ENCODE measurements at regions not wholly inside any gene's neighbourhood (a gene's known extent, or its start where the extent isn't known, plus 50 kb on each side); places are given as distances from the start of the nearest gene placed in this dataset.

- H3K9me3 Mint-ChIP-seq = no peaks in the 10 kb centered on the region
- no peaks in the 10 kb centered on the region for H3K36me3 Mint-ChIP-seq
- H3K27me3 Mint-ChIP-seq = no peaks in the 10 kb centered on the region
- DNase-seq = no peak
- H3K4me3 Mint-ChIP-seq = no peak overlapping the region
- H3K4me1 Mint-ChIP-seq = no peaks in the 10 kb centered on the region
- no peak overlapping the region for H3K27ac Mint-ChIP-seq
These were observed 50.2 kb upstream of the LRP8 start for GRCh38 chr1:53378061-53378460.

- no peaks in the 10 kb centered on the region for H3K27me3 Mint-ChIP-seq
- H3K9me3 Mint-ChIP-seq = no peaks in the 10 kb centered on the region
- H3K27ac Mint-ChIP-seq = no peak overlapping the region
- no peak overlapping the region for H3K4me3 Mint-ChIP-seq
- DNase-seq = no peak
- H3K4me1 Mint-ChIP-seq = no peaks in the 10 kb centered on the region
- no peaks in the 10 kb centered on the region for H3K36me3 Mint-ChIP-seq
These were observed 51.2 kb upstream of the LRP8 start for GRCh38 chr1:53378932-53379661.

- no peak for DNase-seq
- Mint-ChIP-seq H3K4me3 (no peak overlapping the region), H3K27me3 (no peaks in the 10 kb centered on the region), H3K27ac (no peak overlapping the region), H3K4me1 (no peaks in the 10 kb centered on the region), H3K36me3 (no peaks in the 10 kb centered on the region), H3K9me3 (no peaks in the 10 kb centered on the region)
These were observed 51.8 kb upstream of the LRP8 start for GRCh38 chr1:53379662-53380002.

- DNase-seq = no peak
- Mint-ChIP-seq H3K27me3 (no peaks in the 10 kb centered on the region), H3K36me3 (no peaks in the 10 kb centered on the region), H3K27ac (no peak overlapping the region), H3K4me3 (no peak overlapping the region), H3K4me1 (no peaks in the 10 kb centered on the region), H3K9me3 (no peaks in the 10 kb centered on the region)
These were observed 52.4 kb upstream of the LRP8 start for GRCh38 chr1:53380296-53380695.

- Mint-ChIP-seq H3K4me3 (no peak overlapping the region), H3K27me3 (no peaks in the 10 kb centered on the region), H3K4me1 (no peaks in the 10 kb centered on the region), H3K27ac (no peak overlapping the region), H3K36me3 (no peaks in the 10 kb centered on the region), H3K9me3 (no peaks in the 10 kb centered on the region)
- DNase-seq = no peak
These were observed 54.0 kb upstream of the LRP8 start for GRCh38 chr1:53381790-53382401.

- Mint-ChIP-seq H3K36me3 (no peaks in the 10 kb centered on the region), H3K27me3 (no peaks in the 10 kb centered on the region), H3K4me3 (no peak overlapping the region), H3K27ac (no peak overlapping the region), H3K4me1 (no peaks in the 10 kb centered on the region), H3K9me3 (peaks cover 3% of the 10 kb centered on the region)
- DNase-seq = no peak
These were observed 55.4 kb upstream of the LRP8 start for GRCh38 chr1:53383136-53383870.

GRCh38 chr1:53384796-53385195, 56.9 kb upstream of the LRP8 start:
- no peaks in the 10 kb centered on the region for H3K4me1 Mint-ChIP-seq
- peaks cover 3% of the 10 kb centered on the region for H3K9me3 Mint-ChIP-seq
- H3K36me3 Mint-ChIP-seq = no peaks in the 10 kb centered on the region
- H3K4me3 Mint-ChIP-seq = no peak overlapping the region
- DNase-seq = no peak
- no peak overlapping the region for H3K27ac Mint-ChIP-seq
- H3K27me3 Mint-ChIP-seq = no peaks in the 10 kb centered on the region

- no peak for DNase-seq
- Mint-ChIP-seq H3K27ac (no peak overlapping the region), H3K4me1 (no peaks in the 10 kb centered on the region), H3K9me3 (peaks cover 3% of the 10 kb centered on the region), H3K36me3 (no peaks in the 10 kb centered on the region), H3K4me3 (no peak overlapping the region), H3K27me3 (no peaks in the 10 kb centered on the region)
These were observed 57.7 kb upstream of the LRP8 start for GRCh38 chr1:53385276-53386225.

GRCh38 chr1:53388963-53389362, 61.1 kb upstream of the LRP8 start:
- no peaks in the 10 kb centered on the region for H3K27me3 Mint-ChIP-seq
- H3K4me3 Mint-ChIP-seq = no peak overlapping the region
- no peaks in the 10 kb centered on the region for H3K36me3 Mint-ChIP-seq
- DNase-seq = no peak
- peaks cover 3% of the 10 kb centered on the region for H3K9me3 Mint-ChIP-seq
- H3K4me1 Mint-ChIP-seq = no peaks in the 10 kb centered on the region
- H3K27ac Mint-ChIP-seq = no peak overlapping the region

GRCh38 chr1:53390261-53390660, 62.4 kb upstream of the LRP8 start:
- Mint-ChIP-seq H3K4me1 (no peaks in the 10 kb centered on the region), H3K9me3 (peaks cover 3% of the 10 kb centered on the region), H3K27ac (no peak overlapping the region), H3K27me3 (no peaks in the 10 kb centered on the region), H3K4me3 (no peak overlapping the region), H3K36me3 (no peaks in the 10 kb centered on the region)
- DNase-seq = no peak

- Mint-ChIP-seq H3K27me3 (no peaks in the 10 kb centered on the region), H3K36me3 (no peaks in the 10 kb centered on the region)
- DNase-seq = no peak
These were observed 62.9 kb upstream of the LRP8 start for GRCh38 chr1:53390736-53391135.

GRCh38 chr1:53391296-53391695, 63.4 kb upstream of the LRP8 start:
- Mint-ChIP-seq H3K9me3 (peaks cover 3% of the 10 kb centered on the region), H3K4me3 (no peak overlapping the region), H3K36me3 (no peaks in the 10 kb centered on the region), H3K27ac (no peak overlapping the region), H3K27me3 (no peaks in the 10 kb centered on the region), H3K4me1 (no peaks in the 10 kb centered on the region)
- DNase-seq = no peak

More at GRCh38 chr1:53390736-53391135, 62.9 kb upstream of the LRP8 start:
- Mint-ChIP-seq H3K4me3 (no peak overlapping the region), H3K4me1 (no peaks in the 10 kb centered on the region), H3K27ac (no peak overlapping the region), H3K9me3 (peaks cover 3% of the 10 kb centered on the region)

GRCh38 chr1:53391982-53392381, 64.1 kb upstream of the LRP8 start:
- no peak overlapping the region for H3K4me3 Mint-ChIP-seq
- DNase-seq = no peak
- no peaks in the 10 kb centered on the region for H3K4me1 Mint-ChIP-seq
- H3K27me3 Mint-ChIP-seq = no peaks in the 10 kb centered on the region
- no peaks in the 10 kb centered on the region for H3K36me3 Mint-ChIP-seq
- no peak overlapping the region for H3K27ac Mint-ChIP-seq
- H3K9me3 Mint-ChIP-seq = peaks cover 3% of the 10 kb centered on the region

- no peak overlapping the region for H3K4me3 Mint-ChIP-seq
- H3K4me1 Mint-ChIP-seq = no peaks in the 10 kb centered on the region
- H3K9me3 Mint-ChIP-seq = no peaks in the 10 kb centered on the region
- no peak overlapping the region for H3K27ac Mint-ChIP-seq
- no peaks in the 10 kb centered on the region for H3K36me3 Mint-ChIP-seq
- H3K27me3 Mint-ChIP-seq = no peaks in the 10 kb centered on the region
- no peak for DNase-seq
These were observed 64.6 kb upstream of the LRP8 start for GRCh38 chr1:53392460-53392859.

- Mint-ChIP-seq H3K4me1 (no peaks in the 10 kb centered on the region), H3K27me3 (no peaks in the 10 kb centered on the region), H3K36me3 (no peaks in the 10 kb centered on the region), H3K27ac (no peak overlapping the region), H3K4me3 (no peak overlapping the region), H3K9me3 (no peaks in the 10 kb centered on the region)
- DNase-seq = peak; percentile 65
These were observed 65.5 kb upstream of the LRP8 start for GRCh38 chr1:53393325-53393792.
